ENCODE measurements at regions not wholly inside any gene's neighbourhood (a gene's known extent, or its start where the extent isn't known, plus 50 kb on each side); places are given as distances from the start of the nearest gene placed in this dataset.

- TF ChIP-seq CTCF (IDR thresholded peaks at IDR 0.05; ENCODE audit: poor library complexity) (no peak), EZH2 (IDR thresholded peaks at IDR 0.05; ENCODE audit: borderline replicate concordance) (no peak)
Measured at GRCh38 chr10:107671960-107672359, 507.5 kb upstream of the SORCS1 start.
